ENCODE measurements at regions not wholly inside any gene's neighbourhood (a gene's known extent, or its start where the extent isn't known, plus 50 kb on each side); places are given as distances from the start of the nearest gene placed in this dataset.

- Mint-ChIP-seq H3K27ac (no peak overlapping the region), H3K4me1 (peaks cover 27% of the 10 kb centered on the region), H3K9me3 (no peaks in the 10 kb centered on the region), H3K27me3 (ENCODE audit: low read depth) (no peaks in the 10 kb centered on the region), H3K36me3 (no peaks in the 10 kb centered on the region), H3K4me3 (no peak overlapping the region)
- no peak for DNase-seq (ENCODE audit: low spot score in 2 of 2, unreplicated experiment in 2 of 2)
- TF ChIP-seq CTCF (IDR thresholded peaks at IDR 0.05; ENCODE audit: unreplicated experiment), result no peak
Observed at GRCh38 chr18:70428439-70428838, 139.6 kb downstream of the SOCS6 start.

GRCh38 chr18:70426818-70427217, 138.0 kb downstream of the SOCS6 start:
- H3K4me1 Mint-ChIP-seq, result peaks cover 33% of the 10 kb centered on the region
- peaks cover 3% of the 10 kb centered on the region for H3K27me3 Mint-ChIP-seq (ENCODE audit: low read depth)
- no peak for TF ChIP-seq CTCF (IDR thresholded peaks at IDR 0.05; ENCODE audit: unreplicated experiment)
- H3K27ac Mint-ChIP-seq, result no peak overlapping the region
- no peaks in the 10 kb centered on the region for H3K36me3 Mint-ChIP-seq
- DNase-seq (ENCODE audit: low spot score in 2 of 2, unreplicated experiment in 2 of 2), result no peak
- no peak overlapping the region for H3K4me3 Mint-ChIP-seq
- no peaks in the 10 kb centered on the region for H3K9me3 Mint-ChIP-seq

- TF ChIP-seq CTCF (IDR thresholded peaks at IDR 0.05; ENCODE audit: unreplicated experiment), result no peak
- H3K4me3 Mint-ChIP-seq, result no peak overlapping the region
- H3K36me3 Mint-ChIP-seq, result no peaks in the 10 kb centered on the region
- H3K9me3 Mint-ChIP-seq, result no peaks in the 10 kb centered on the region
- peaks cover 4% of the 10 kb centered on the region for H3K27me3 Mint-ChIP-seq (ENCODE audit: low read depth)
- no peak overlapping the region for H3K27ac Mint-ChIP-seq
- H3K4me1 Mint-ChIP-seq, result peaks cover 27% of the 10 kb centered on the region
- DNase-seq (ENCODE audit: low spot score in 2 of 2, unreplicated experiment in 2 of 2), result no peak
Observed at GRCh38 chr18:70425236-70425635, 136.4 kb downstream of the SOCS6 start.

GRCh38 chr18:70423988-70424387, 135.1 kb downstream of the SOCS6 start:
- H3K4me1 Mint-ChIP-seq, result peaks cover 32% of the 10 kb centered on the region
- peaks cover 4% of the 10 kb centered on the region for H3K27me3 Mint-ChIP-seq (ENCODE audit: low read depth)
- H3K9me3 Mint-ChIP-seq, result no peaks in the 10 kb centered on the region
- no peak for DNase-seq (ENCODE audit: low spot score in 2 of 2, unreplicated experiment in 2 of 2)
- H3K27ac Mint-ChIP-seq, result no peak overlapping the region
- no peak for TF ChIP-seq CTCF (IDR thresholded peaks at IDR 0.05; ENCODE audit: unreplicated experiment)
- H3K4me3 Mint-ChIP-seq, result no peak overlapping the region
- no peaks in the 10 kb centered on the region for H3K36me3 Mint-ChIP-seq

- peaks cover 37% of the 10 kb centered on the region for H3K4me1 Mint-ChIP-seq
- H3K36me3 Mint-ChIP-seq, result no peaks in the 10 kb centered on the region
- no peak for TF ChIP-seq CTCF (IDR thresholded peaks at IDR 0.05; ENCODE audit: unreplicated experiment)
- H3K27me3 Mint-ChIP-seq (ENCODE audit: low read depth), result peaks cover 5% of the 10 kb centered on the region
- no peaks in the 10 kb centered on the region for H3K9me3 Mint-ChIP-seq
- DNase-seq (ENCODE audit: low spot score in 2 of 2, unreplicated experiment in 2 of 2), result no peak
- H3K27ac Mint-ChIP-seq, result no peak overlapping the region
- no peak overlapping the region for H3K4me3 Mint-ChIP-seq
Observed at GRCh38 chr18:70423120-70423519, 134.3 kb downstream of the SOCS6 start.

- Mint-ChIP-seq H3K36me3 (no peaks in the 10 kb centered on the region), H3K27ac (peak overlapping the region; percentile 28), H3K4me3 (no peak overlapping the region), H3K4me1 (peaks cover 37% of the 10 kb centered on the region), H3K9me3 (no peaks in the 10 kb centered on the region), H3K27me3 (ENCODE audit: low read depth) (peaks cover 5% of the 10 kb centered on the region)
- no peak for TF ChIP-seq CTCF (IDR thresholded peaks at IDR 0.05; ENCODE audit: unreplicated experiment)
- DNase-seq (ENCODE audit: low spot score in 2 of 2, unreplicated experiment in 2 of 2), result no peak
Observed at GRCh38 chr18:70422391-70422965, 133.6 kb downstream of the SOCS6 start.
